ENCODE measurements at regions not wholly inside any gene's neighbourhood (a gene's known extent, or its start where the extent isn't known, plus 50 kb on each side); places are given as distances from the start of the nearest gene placed in this dataset.

GRCh38 chr20:9949563-9949962 is 85.2 kb upstream of the ANKEF1 start:
- Histone ChIP-seq H3K36me3 (ENCODE audit: control insufficient read depth in 1 of 2, insufficient read depth in 2 of 2, low read length in 2 of 2) (no peaks in the 10 kb centered on the region), H3K27ac (ENCODE audit: low read depth, low read length) (no peak overlapping the region), H3K4me1 (ENCODE audit: control insufficient read depth in 1 of 2, insufficient read depth in 2 of 2, low read length in 2 of 2) (no peaks in the 10 kb centered on the region), H3K4me3 (ENCODE audit: low read depth in 1 of 2, low read length in 2 of 2) (no peak overlapping the region), H3K9ac (ENCODE audit: low read depth in 1 of 2, low read length in 2 of 2) (no peak overlapping the region), H3K27me3 (ENCODE audit: control insufficient read depth in 1 of 2, insufficient read depth in 2 of 2, low read length in 2 of 2) (peaks cover 0 to 3% of the 10 kb centered on the region in 2 donors), H3K9me3 (ENCODE audit: control insufficient read depth in 1 of 2, low read length in 2 of 2) (no peaks in the 10 kb centered on the region)

GRCh38 chr20:9945408-9945807 is 89.4 kb upstream of the ANKEF1 start:
- Histone ChIP-seq H3K4me3 (ENCODE audit: low read depth in 1 of 2, low read length in 2 of 2) (no peak overlapping the region), H3K9ac (ENCODE audit: low read depth in 1 of 2, low read length in 2 of 2) (no peak overlapping the region), H3K4me1 (ENCODE audit: control insufficient read depth in 1 of 2, insufficient read depth in 2 of 2, low read length in 2 of 2) (no peaks in the 10 kb centered on the region), H3K27me3 (ENCODE audit: control insufficient read depth in 1 of 2, insufficient read depth in 2 of 2, low read length in 2 of 2) (no peaks in the 10 kb centered on the region), H3K9me3 (ENCODE audit: control insufficient read depth in 1 of 2, low read length in 2 of 2) (no peaks in the 10 kb centered on the region), H3K36me3 (ENCODE audit: control insufficient read depth in 1 of 2, insufficient read depth in 2 of 2, low read length in 2 of 2) (no peaks in the 10 kb centered on the region), H3K27ac (ENCODE audit: low read depth, low read length) (no peak overlapping the region)

- Histone ChIP-seq H3K4me3 (ENCODE audit: low read depth in 1 of 2, low read length in 2 of 2) (no peak overlapping the region), H3K9ac (ENCODE audit: low read depth in 1 of 2, low read length in 2 of 2) (no peak overlapping the region), H3K9me3 (ENCODE audit: control insufficient read depth in 1 of 2, low read length in 2 of 2) (no peaks in the 10 kb centered on the region), H3K4me1 (ENCODE audit: control insufficient read depth in 1 of 2, insufficient read depth in 2 of 2, low read length in 2 of 2) (no peaks in the 10 kb centered on the region), H3K27me3 (ENCODE audit: control insufficient read depth in 1 of 2, insufficient read depth in 2 of 2, low read length in 2 of 2) (no peaks in the 10 kb centered on the region), H3K27ac (ENCODE audit: low read depth, low read length) (no peak overlapping the region), H3K36me3 (ENCODE audit: control insufficient read depth in 1 of 2, insufficient read depth in 2 of 2, low read length in 2 of 2) (no peaks in the 10 kb centered on the region)
Measured at GRCh38 chr20:9942736-9943135, 92.1 kb upstream of the ANKEF1 start.

- Histone ChIP-seq H3K4me3 (ENCODE audit: low read depth in 1 of 2, low read length in 2 of 2) (no peak overlapping the region), H3K27me3 (ENCODE audit: control insufficient read depth in 1 of 2, insufficient read depth in 2 of 2, low read length in 2 of 2) (no peaks in the 10 kb centered on the region), H3K4me1 (ENCODE audit: control insufficient read depth in 1 of 2, insufficient read depth in 2 of 2, low read length in 2 of 2) (no peaks in the 10 kb centered on the region), H3K9me3 (ENCODE audit: control insufficient read depth in 1 of 2, low read length in 2 of 2) (no peaks in the 10 kb centered on the region), H3K9ac (ENCODE audit: low read depth in 1 of 2, low read length in 2 of 2) (no peak overlapping the region), H3K36me3 (ENCODE audit: control insufficient read depth in 1 of 2, insufficient read depth in 2 of 2, low read length in 2 of 2) (no peaks in the 10 kb centered on the region), H3K27ac (ENCODE audit: low read depth, low read length) (no peak overlapping the region)
Measured at GRCh38 chr20:9940329-9940728, 94.5 kb upstream of the ANKEF1 start.

GRCh38 chr20:9939231-9939630 is 95.6 kb upstream of the ANKEF1 start:
- no peaks in the 10 kb centered on the region for H3K27me3 ChIP-seq (ENCODE audit: control insufficient read depth in 1 of 2, insufficient read depth in 2 of 2, low read length in 2 of 2)
- H3K36me3 ChIP-seq (ENCODE audit: control insufficient read depth in 1 of 2, insufficient read depth in 2 of 2, low read length in 2 of 2) = no peaks in the 10 kb centered on the region
- no peak overlapping the region for H3K4me3 ChIP-seq (ENCODE audit: low read depth in 1 of 2, low read length in 2 of 2)
- H3K9me3 ChIP-seq (ENCODE audit: control insufficient read depth in 1 of 2, low read length in 2 of 2) = no peaks in the 10 kb centered on the region
- H3K4me1 ChIP-seq (ENCODE audit: control insufficient read depth in 1 of 2, insufficient read depth in 2 of 2, low read length in 2 of 2) = no peaks in the 10 kb centered on the region
- H3K27ac ChIP-seq (ENCODE audit: low read depth, low read length) = no peak overlapping the region
- H3K9ac ChIP-seq (ENCODE audit: low read depth in 1 of 2, low read length in 2 of 2) = no peak overlapping the region

GRCh38 chr20:9935285-9935684 is 96.4 kb upstream of the PAK5 start:
- Histone ChIP-seq H3K4me1 (ENCODE audit: control insufficient read depth in 1 of 2, insufficient read depth in 2 of 2, low read length in 2 of 2) (no peaks in the 10 kb centered on the region), H3K27ac (ENCODE audit: low read depth, low read length) (no peak overlapping the region), H3K27me3 (ENCODE audit: control insufficient read depth in 1 of 2, insufficient read depth in 2 of 2, low read length in 2 of 2) (no peaks in the 10 kb centered on the region), H3K9me3 (ENCODE audit: control insufficient read depth in 1 of 2, low read length in 2 of 2) (no peaks in the 10 kb centered on the region), H3K9ac (ENCODE audit: low read depth in 1 of 2, low read length in 2 of 2) (no peak overlapping the region), H3K4me3 (ENCODE audit: low read depth in 1 of 2, low read length in 2 of 2) (no peak overlapping the region), H3K36me3 (ENCODE audit: control insufficient read depth in 1 of 2, insufficient read depth in 2 of 2, low read length in 2 of 2) (no peaks in the 10 kb centered on the region)

- Histone ChIP-seq H3K4me1 (ENCODE audit: control insufficient read depth in 1 of 2, insufficient read depth in 2 of 2, low read length in 2 of 2) (peaks cover 0 to 24% of the 10 kb centered on the region in 2 donors), H3K9ac (ENCODE audit: low read depth in 1 of 2, low read length in 2 of 2) (no peak overlapping the region), H3K9me3 (ENCODE audit: control insufficient read depth in 1 of 2, low read length in 2 of 2) (no peaks in the 10 kb centered on the region), H3K27ac (ENCODE audit: low read depth, low read length) (no peak overlapping the region), H3K4me3 (ENCODE audit: low read depth in 1 of 2, low read length in 2 of 2) (no peak overlapping the region), H3K27me3 (ENCODE audit: control insufficient read depth in 1 of 2, insufficient read depth in 2 of 2, low read length in 2 of 2) (no peaks in the 10 kb centered on the region), H3K36me3 (ENCODE audit: control insufficient read depth in 1 of 2, insufficient read depth in 2 of 2, low read length in 2 of 2) (no peaks in the 10 kb centered on the region)
Measured at GRCh38 chr20:9930142-9930541, 91.3 kb upstream of the PAK5 start.

GRCh38 chr20:9928955-9929354 is 90.1 kb upstream of the PAK5 start:
- H3K27ac ChIP-seq (ENCODE audit: low read depth, low read length) = no peak overlapping the region
- no peaks in the 10 kb centered on the region for H3K27me3 ChIP-seq (ENCODE audit: control insufficient read depth in 1 of 2, insufficient read depth in 2 of 2, low read length in 2 of 2)
- no peaks in the 10 kb centered on the region for H3K36me3 ChIP-seq (ENCODE audit: control insufficient read depth in 1 of 2, insufficient read depth in 2 of 2, low read length in 2 of 2)
- H3K4me3 ChIP-seq (ENCODE audit: low read depth in 1 of 2, low read length in 2 of 2) = no peak overlapping the region
- H3K9ac ChIP-seq (ENCODE audit: low read depth in 1 of 2, low read length in 2 of 2) = no peak overlapping the region
- H3K9me3 ChIP-seq (ENCODE audit: control insufficient read depth in 1 of 2, low read length in 2 of 2) = no peaks in the 10 kb centered on the region
- H3K4me1 ChIP-seq (ENCODE audit: control insufficient read depth in 1 of 2, insufficient read depth in 2 of 2, low read length in 2 of 2) = peaks cover 0 to 24% of the 10 kb centered on the region in 2 donors

GRCh38 chr20:9928281-9928737 is 89.4 kb upstream of the PAK5 start:
- H3K27ac ChIP-seq (ENCODE audit: low read depth, low read length) = no peak overlapping the region
- no peaks in the 10 kb centered on the region for H3K9me3 ChIP-seq (ENCODE audit: control insufficient read depth in 1 of 2, low read length in 2 of 2)
- peaks cover 0 to 24% of the 10 kb centered on the region in 2 donors for H3K4me1 ChIP-seq (ENCODE audit: control insufficient read depth in 1 of 2, insufficient read depth in 2 of 2, low read length in 2 of 2)
- no peaks in the 10 kb centered on the region for H3K27me3 ChIP-seq (ENCODE audit: control insufficient read depth in 1 of 2, insufficient read depth in 2 of 2, low read length in 2 of 2)
- no peaks in the 10 kb centered on the region for H3K36me3 ChIP-seq (ENCODE audit: control insufficient read depth in 1 of 2, insufficient read depth in 2 of 2, low read length in 2 of 2)
- no peak overlapping the region for H3K4me3 ChIP-seq (ENCODE audit: low read depth in 1 of 2, low read length in 2 of 2)
- H3K9ac ChIP-seq (ENCODE audit: low read depth in 1 of 2, low read length in 2 of 2) = no peak overlapping the region

- H3K4me1 ChIP-seq (ENCODE audit: control insufficient read depth in 1 of 2, insufficient read depth in 2 of 2, low read length in 2 of 2) = peaks cover 0 to 24% of the 10 kb centered on the region in 2 donors
- H3K9ac ChIP-seq (ENCODE audit: low read depth in 1 of 2, low read length in 2 of 2) = no peak overlapping the region
Measured at GRCh38 chr20:9927224-9927623, 88.3 kb upstream of the PAK5 start.

GRCh38 chr20:9926476-9926875 is 87.6 kb upstream of the PAK5 start:
- H3K9ac ChIP-seq (ENCODE audit: low read depth in 1 of 2, low read length in 2 of 2) = no peak overlapping the region
- no peaks in the 10 kb centered on the region for H3K9me3 ChIP-seq (ENCODE audit: control insufficient read depth in 1 of 2, low read length in 2 of 2)
- H3K4me1 ChIP-seq (ENCODE audit: control insufficient read depth in 1 of 2, insufficient read depth in 2 of 2, low read length in 2 of 2) = peaks cover 3 to 27% of the 10 kb centered on the region in 2 donors
- no peaks in the 10 kb centered on the region for H3K27me3 ChIP-seq (ENCODE audit: control insufficient read depth in 1 of 2, insufficient read depth in 2 of 2, low read length in 2 of 2)
- no peak overlapping the region for H3K4me3 ChIP-seq (ENCODE audit: low read depth in 1 of 2, low read length in 2 of 2)
- H3K27ac ChIP-seq (ENCODE audit: low read depth, low read length) = no peak overlapping the region
- H3K36me3 ChIP-seq (ENCODE audit: control insufficient read depth in 1 of 2, insufficient read depth in 2 of 2, low read length in 2 of 2) = no peaks in the 10 kb centered on the region

More at GRCh38 chr20:9927224-9927623, 88.3 kb upstream of the PAK5 start:
- Histone ChIP-seq H3K27ac (ENCODE audit: low read depth, low read length) (no peak overlapping the region), H3K27me3 (ENCODE audit: control insufficient read depth in 1 of 2, insufficient read depth in 2 of 2, low read length in 2 of 2) (no peaks in the 10 kb centered on the region), H3K4me3 (ENCODE audit: low read depth in 1 of 2, low read length in 2 of 2) (no peak overlapping the region), H3K36me3 (ENCODE audit: control insufficient read depth in 1 of 2, insufficient read depth in 2 of 2, low read length in 2 of 2) (no peaks in the 10 kb centered on the region), H3K9me3 (ENCODE audit: control insufficient read depth in 1 of 2, low read length in 2 of 2) (no peaks in the 10 kb centered on the region)
